Esophagus squamous epithelium (tissue), 4 donors: ENCODE measurements at regions not wholly inside any gene's neighbourhood (a gene's known extent, or its start where the extent isn't known, plus 50 kb on each side); places are given as distances from the start of the nearest gene placed in this dataset.

Experiments used
- CTCF ChIP-seq, 6 experiments: fragments of 450-650 bp in 4 of 6; fragments of 200-600 bp in 2 of 6; sonication (generic) in 2 of 6; IDR thresholded peaks; one replicate each; pipeline ENCODE4 v1.5.1; 2016 to 2019; ENCODE audit warnings: antibody characterized with exemption in 6 of 6, mild to moderate bottlenecking in 4 of 6, moderate library complexity in 4 of 6
- POLR2A ChIP-seq, 4 donors: fragments of 450-650 bp; IDR thresholded peaks; one replicate each; pipeline ENCODE4 v1.6.1; 2017; ENCODE audit warnings: antibody characterized with exemption in 4 of 4, mild to moderate bottlenecking in 4 of 4, moderate library complexity in 3 of 4

- TF ChIP-seq CTCF (IDR thresholded peaks at IDR 0.05) (no peak), POLR2A (IDR thresholded peaks at IDR 0.05) (no peak)
Measured at GRCh38 chr10:131663351-131663750, 237.5 kb upstream of the PPP2R2D start.
